ENCODE measurements at regions not wholly inside any gene's neighbourhood (a gene's known extent, or its start where the extent isn't known, plus 50 kb on each side); places are given as distances from the start of the nearest gene placed in this dataset.

GRCh38 chr14:101243587-101244338 is 317.5 kb upstream of the DIO3 start:
- H3K4me1 ChIP-seq = no peaks in the 10 kb centered on the region
- H3K9me3 ChIP-seq = no peaks in the 10 kb centered on the region
- H3K4me3 ChIP-seq = no peak overlapping the region
- 90% methylated on average over 19 of the region's 19 CpGs for WGBS
- intact Hi-C loops (cut with DNase I) = no loop called here
- no peak for DNase-seq (ENCODE audit: extremely low spot score)
- no peaks in the 10 kb centered on the region for H3K36me3 ChIP-seq
- H3K27me3 ChIP-seq = peaks cover 0 to 10% (median 0%) of the 10 kb centered on the region in 4 donors
- TF ChIP-seq CTCF (IDR thresholded peaks at IDR 0.05) (no peak), EP300 (IDR thresholded peaks at IDR 0.05) (no peak), POLR2A (IDR thresholded peaks at IDR 0.05; ENCODE audit: low read depth) (no peak), POLR2AphosphoS5 (IDR thresholded peaks at IDR 0.05) (no peak)
- no peak overlapping the region for H3K27ac ChIP-seq (replicated peaks in 1 of 4)

GRCh38 chr14:101246894-101247841 is 314.1 kb upstream of the DIO3 start:
- no peak for DNase-seq (ENCODE audit: extremely low spot score)
- 91% methylated on average over 25 of the region's 26 CpGs for WGBS
- intact Hi-C loops (cut with DNase I) = no loop called here

GRCh38 chr14:101247842-101248725 is 313.2 kb upstream of the DIO3 start:
- Histone ChIP-seq H3K27ac (replicated peaks in 1 of 4) (no peak overlapping the region), H3K36me3 (no peaks in the 10 kb centered on the region), H3K4me3 (no peak overlapping the region), H3K4me1 (peaks cover 0 to 3% (median 0%) of the 10 kb centered on the region in 4 donors), H3K27me3 (peaks cover 0 to 27% (median 0%) of the 10 kb centered on the region in 4 donors), H3K9me3 (no peaks in the 10 kb centered on the region)
- WGBS = 88% methylated on average over 14 of the region's 17 CpGs
- no peak for TF ChIP-seq POLR2A (IDR thresholded peaks at IDR 0.05; ENCODE audit: low read depth)
- no peak for TF ChIP-seq EP300 (IDR thresholded peaks at IDR 0.05)
- no peak for TF ChIP-seq POLR2AphosphoS5 (IDR thresholded peaks at IDR 0.05)
- no peak for TF ChIP-seq CTCF (IDR thresholded peaks at IDR 0.05)
- no peak for DNase-seq (ENCODE audit: extremely low spot score)
- intact Hi-C loops (cut with DNase I) = no loop called here

More at GRCh38 chr14:101246894-101247841, 314.1 kb upstream of the DIO3 start:
- Histone ChIP-seq H3K27ac (replicated peaks in 1 of 4) (no peak overlapping the region), H3K36me3 (no peaks in the 10 kb centered on the region), H3K4me3 (no peak overlapping the region), H3K4me1 (no peaks in the 10 kb centered on the region), H3K9me3 (no peaks in the 10 kb centered on the region), H3K27me3 (peaks cover 0 to 21% (median 0%) of the 10 kb centered on the region in 4 donors)
- TF ChIP-seq CTCF (IDR thresholded peaks at IDR 0.05) = no peak
- TF ChIP-seq EP300 (IDR thresholded peaks at IDR 0.05) = no peak
- TF ChIP-seq POLR2A (IDR thresholded peaks at IDR 0.05; ENCODE audit: low read depth) = no peak
- TF ChIP-seq POLR2AphosphoS5 (IDR thresholded peaks at IDR 0.05) = no peak

GRCh38 chr14:101248840-101249675 is 312.2 kb upstream of the DIO3 start:
- DNase-seq (ENCODE audit: extremely low spot score) = peak; percentile 87
- Histone ChIP-seq H3K27ac (replicated peaks in 1 of 4) (no peak overlapping the region), H3K27me3 (peaks cover 0 to 30% (median 0%) of the 10 kb centered on the region in 4 donors), H3K4me3 (no peak overlapping the region), H3K36me3 (no peaks in the 10 kb centered on the region), H3K4me1 (peaks cover 0 to 3% (median 0%) of the 10 kb centered on the region in 4 donors), H3K9me3 (no peaks in the 10 kb centered on the region)
- TF ChIP-seq CTCF (IDR thresholded peaks at IDR 0.05) (no peak), POLR2AphosphoS5 (IDR thresholded peaks at IDR 0.05) (no peak), EP300 (IDR thresholded peaks at IDR 0.05) (no peak), POLR2A (IDR thresholded peaks at IDR 0.05; ENCODE audit: low read depth) (no peak)
- 84% methylated on average over 6 of the region's 18 CpGs for WGBS
- intact Hi-C loops (cut with DNase I) = no loop called here
